GM19025 (cell line): ENCODE measurements at regions not wholly inside any gene's neighbourhood (a gene's known extent, or its start where the extent isn't known, plus 50 kb on each side); places are given as distances from the start of the nearest gene placed in this dataset.

Experiments used
- ATAC-seq: cut with Tn5 transposase; IDR thresholded peaks from one replicate; pipeline ENCODE4 v1.9.1; 2021; ENCODE audit warnings: mild to moderate bottlenecking, low read depth, moderate library complexity; ENCODE audit not compliant: unreplicated experiment

- no peak for ATAC-seq
These were observed 607.3 kb downstream of the NCAM2 start for GRCh38 chr21:21605521-21605920.

- no peak for ATAC-seq
These were observed 607.8 kb downstream of the NCAM2 start for GRCh38 chr21:21606041-21606440.

- no peak for ATAC-seq
These were observed 614.3 kb downstream of the NCAM2 start for GRCh38 chr21:21612466-21612865.

- no peak for ATAC-seq
These were observed 616.8 kb downstream of the NCAM2 start for GRCh38 chr21:21614966-21615365.

GRCh38 chr21:21622460-21623234 lies 624.4 kb downstream of the NCAM2 start:
- no peak for ATAC-seq

GRCh38 chr21:21624674-21625073 lies 626.5 kb downstream of the NCAM2 start:
- no peak for ATAC-seq

- no peak for ATAC-seq
These were observed 633.8 kb downstream of the NCAM2 start for GRCh38 chr21:21631961-21632360.

GRCh38 chr21:21632926-21633325 lies 634.7 kb downstream of the NCAM2 start:
- no peak for ATAC-seq

GRCh38 chr21:21661741-21662140 lies 663.5 kb downstream of the NCAM2 start:
- no peak for ATAC-seq

- no peak for ATAC-seq
These were observed 664.6 kb downstream of the NCAM2 start for GRCh38 chr21:21662776-21663175.

- no peak for ATAC-seq
These were observed 666.7 kb downstream of the NCAM2 start for GRCh38 chr21:21664871-21665270.

GRCh38 chr21:21666689-21667088 lies 668.5 kb downstream of the NCAM2 start:
- ATAC-seq, result no peak

GRCh38 chr21:21668198-21668597 lies 670.0 kb downstream of the NCAM2 start:
- no peak for ATAC-seq

GRCh38 chr21:21673959-21674358 lies 675.8 kb downstream of the NCAM2 start:
- no peak for ATAC-seq

GRCh38 chr21:21675601-21676000 lies 677.4 kb downstream of the NCAM2 start:
- no peak for ATAC-seq

GRCh38 chr21:21682172-21682571 lies 684.0 kb downstream of the NCAM2 start:
- no peak for ATAC-seq

- ATAC-seq, result no peak
These were observed 690.7 kb downstream of the NCAM2 start for GRCh38 chr21:21688889-21689288.

GRCh38 chr21:21690068-21690665 lies 692.0 kb downstream of the NCAM2 start:
- no peak for ATAC-seq

GRCh38 chr21:21712748-21713520 lies 714.7 kb downstream of the NCAM2 start:
- no peak for ATAC-seq

GRCh38 chr21:21713651-21714180 lies 715.5 kb downstream of the NCAM2 start:
- no peak for ATAC-seq

GRCh38 chr21:21714426-21714825 lies 716.2 kb downstream of the NCAM2 start:
- ATAC-seq, result no peak
